Type B pancreatic cell (in vitro differentiated cells): ENCODE measurements at regions not wholly inside any gene's neighbourhood (a gene's known extent, or its start where the extent isn't known, plus 50 kb on each side); places are given as distances from the start of the nearest gene placed in this dataset.

ENCODE experiments used
- DNase-seq: peaks from one replicate; pipeline ENCODE4 v3.0.0; 2021; ENCODE audit warnings: mixed read lengths; ENCODE audit not compliant: unreplicated experiment; ENCODE audit errors: extremely low spot score
- H3K27ac Mint-ChIP-seq: 2 replicates; pipeline ENCODE4 v1.8.0; 2021; ENCODE audit warnings: mild to moderate bottlenecking, mixed read lengths
- H3K27me3 Mint-ChIP-seq: 2 replicates; pipeline ENCODE4 v1.8.0; 2021; ENCODE audit warnings: mixed read lengths
- H3K36me3 Mint-ChIP-seq: 2 replicates; pipeline ENCODE4 v1.8.0; 2021; ENCODE audit warnings: mixed read lengths
- H3K4me1 Mint-ChIP-seq: one replicate; pipeline ENCODE4 v1.8.0; 2021; ENCODE audit warnings: mixed read lengths; ENCODE audit not compliant: unreplicated experiment
- H3K4me3 Mint-ChIP-seq: 2 replicates; pipeline ENCODE4 v1.8.0; 2021; ENCODE audit warnings: mild to moderate bottlenecking, mixed read lengths
- H3K9me3 Mint-ChIP-seq: 2 replicates; pipeline ENCODE4 v1.8.0; 2021; ENCODE audit warnings: mixed read lengths
- CTCF ChIP-seq: fragments of 200-600 bp; sonication (generic); conservative IDR thresholded peaks from 2 replicates; pipeline ENCODE4 v1.5.0; 2021; ENCODE audit warnings: antibody characterized with exemption, mild to moderate bottlenecking

- TF ChIP-seq CTCF, result no peak
- Mint-ChIP-seq H3K27ac (no peak overlapping the region), H3K4me1 (no peaks in the 10 kb centered on the region), H3K27me3 (no peaks in the 10 kb centered on the region), H3K9me3 (peaks cover 9% of the 10 kb centered on the region), H3K4me3 (no peak overlapping the region), H3K36me3 (no peaks in the 10 kb centered on the region)
- DNase-seq, result no peak
Measured at GRCh38 chr11:28584992-28585391, 476.8 kb downstream of the METTL15 start.

- Mint-ChIP-seq H3K27me3 (no peaks in the 10 kb centered on the region), H3K9me3 (peaks cover 9% of the 10 kb centered on the region), H3K36me3 (no peaks in the 10 kb centered on the region), H3K4me1 (no peaks in the 10 kb centered on the region), H3K4me3 (no peak overlapping the region), H3K27ac (no peak overlapping the region)
- TF ChIP-seq CTCF, result no peak
- DNase-seq, result no peak
Measured at GRCh38 chr11:28582506-28582905, 474.3 kb downstream of the METTL15 start.

- DNase-seq, result no peak
- Mint-ChIP-seq H3K4me1 (no peaks in the 10 kb centered on the region), H3K4me3 (no peak overlapping the region), H3K27me3 (no peaks in the 10 kb centered on the region), H3K36me3 (no peaks in the 10 kb centered on the region), H3K9me3 (peaks cover 9% of the 10 kb centered on the region), H3K27ac (no peak overlapping the region)
- TF ChIP-seq CTCF, result peak; percentile 37
Measured at GRCh38 chr11:28581286-28582242, 473.4 kb downstream of the METTL15 start.

GRCh38 chr11:28571371-28571770 lies 463.2 kb downstream of the METTL15 start:
- H3K36me3 Mint-ChIP-seq, result no peaks in the 10 kb centered on the region
- H3K27ac Mint-ChIP-seq, result no peak overlapping the region
- no peak overlapping the region for H3K4me3 Mint-ChIP-seq
- no peaks in the 10 kb centered on the region for H3K27me3 Mint-ChIP-seq
- H3K4me1 Mint-ChIP-seq, result peaks cover 6% of the 10 kb centered on the region
- TF ChIP-seq CTCF, result no peak
- no peak for DNase-seq
- H3K9me3 Mint-ChIP-seq, result no peaks in the 10 kb centered on the region

GRCh38 chr11:28569106-28569505 lies 460.9 kb downstream of the METTL15 start:
- Mint-ChIP-seq H3K27me3 (no peaks in the 10 kb centered on the region), H3K4me3 (no peak overlapping the region), H3K4me1 (peaks cover 9% of the 10 kb centered on the region), H3K36me3 (no peaks in the 10 kb centered on the region), H3K9me3 (no peaks in the 10 kb centered on the region), H3K27ac (no peak overlapping the region)
- DNase-seq, result no peak
- no peak for TF ChIP-seq CTCF
